HG03520 (cell line): ENCODE measurements at regions not wholly inside any gene's neighbourhood (a gene's known extent, or its start where the extent isn't known, plus 50 kb on each side); places are given as distances from the start of the nearest gene placed in this dataset.

ENCODE experiments used
- ATAC-seq: cut with Tn5 transposase; IDR thresholded peaks from one replicate; pipeline ENCODE4 v1.9.1; 2021; ENCODE audit warnings: mild to moderate bottlenecking, moderate library complexity; ENCODE audit not compliant: unreplicated experiment

DNA sequence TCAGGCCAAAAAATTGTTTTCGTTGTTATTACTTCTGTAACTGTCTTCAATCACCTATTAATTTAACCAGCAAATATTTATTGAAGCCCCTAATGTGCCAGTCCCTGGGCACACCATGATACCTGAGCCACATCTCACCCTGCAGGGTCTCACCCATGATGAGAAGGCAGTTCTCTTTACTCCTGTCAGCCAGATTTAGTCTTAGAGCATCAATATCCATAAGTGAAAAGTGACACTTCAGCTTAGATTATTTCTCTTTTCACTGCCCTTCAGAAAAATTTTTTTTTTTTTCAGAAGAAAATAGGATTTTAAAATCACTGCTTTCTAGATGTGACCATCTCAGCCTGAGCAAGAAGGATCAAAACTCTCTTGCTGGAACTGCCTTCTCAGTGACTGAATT lies 258.6 kb upstream of the NFE2L3 start:
- ATAC-seq: no peak

DNA sequence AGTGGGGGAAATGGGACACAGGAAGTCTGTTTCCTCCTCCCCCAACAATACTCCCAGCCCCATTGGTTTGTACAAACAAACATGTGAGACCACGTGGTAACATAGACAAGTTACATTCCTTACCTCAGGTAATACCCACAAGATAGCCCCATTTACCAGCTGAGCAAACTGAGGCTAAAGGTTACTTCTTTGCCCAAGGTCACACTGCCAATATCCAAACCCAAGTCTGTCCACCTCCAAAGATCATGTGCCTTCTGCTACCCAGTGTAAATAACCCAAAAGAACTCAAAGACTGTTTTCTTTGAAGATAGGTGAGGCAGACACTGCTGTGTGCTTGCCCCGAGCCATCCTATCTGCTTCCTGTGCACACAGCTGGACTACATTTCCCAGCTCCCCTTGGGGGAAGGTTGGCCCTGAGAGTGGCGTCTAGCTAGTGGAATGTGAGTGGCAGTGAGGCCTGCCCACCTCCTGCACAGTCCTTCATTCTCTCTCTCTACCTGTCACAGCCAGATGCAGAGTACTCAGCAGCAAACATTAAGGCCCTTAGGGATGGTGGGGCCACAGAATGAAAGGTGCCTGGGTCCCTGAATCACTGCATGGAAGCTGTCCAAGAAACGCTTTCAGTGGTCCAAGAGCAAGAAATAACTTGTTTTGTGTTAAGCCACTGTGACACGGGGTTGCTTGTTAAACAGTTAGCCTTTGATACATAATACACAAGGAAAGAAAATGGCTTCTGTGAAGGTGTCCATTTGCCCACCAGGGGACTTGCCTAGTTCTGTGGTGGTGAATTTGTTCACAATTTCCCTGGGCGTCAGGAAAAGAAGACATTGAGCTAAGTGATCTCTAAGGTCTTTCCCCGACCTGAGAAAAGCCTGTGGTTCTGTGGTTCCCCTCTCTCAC lies 257.7 kb upstream of the NFE2L3 start:
- peak; percentile 73 for ATAC-seq

GRCh38 chr7:25894902-25895791 lies 256.9 kb upstream of the NFE2L3 start:
- peak; percentile 46 for ATAC-seq

DNA sequence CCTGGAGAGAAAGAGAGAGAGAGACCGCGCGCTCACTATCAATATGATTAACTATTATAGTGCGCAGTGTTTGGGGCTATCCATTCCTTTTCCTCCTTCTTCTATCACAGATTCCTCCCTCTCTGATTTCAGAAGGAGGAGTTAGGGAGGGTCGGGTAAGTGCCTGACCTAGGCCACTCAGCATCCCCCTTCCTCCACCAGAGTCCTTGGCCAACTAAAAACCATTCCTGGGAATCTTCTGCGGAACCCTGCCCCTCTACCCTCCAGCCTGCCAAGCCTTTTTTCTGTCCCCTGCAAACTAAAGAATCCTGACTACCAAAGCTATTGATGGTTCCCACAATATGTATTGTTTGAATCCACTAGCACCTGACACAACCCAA lies 256.2 kb upstream of the NFE2L3 start:
- ATAC-seq: no peak

- no peak for ATAC-seq
Observed at GRCh38 chr7:25897261-25897782, 254.7 kb upstream of the NFE2L3 start.

GRCh38 chr7:25900245-25900644 lies 251.8 kb upstream of the NFE2L3 start:
- ATAC-seq: no peak

- ATAC-seq: no peak
Observed at GRCh38 chr7:25900877-25901276, 251.1 kb upstream of the NFE2L3 start.

GRCh38 chr7:25901658-25902057 lies 250.3 kb upstream of the NFE2L3 start:
- no peak for ATAC-seq

DNA sequence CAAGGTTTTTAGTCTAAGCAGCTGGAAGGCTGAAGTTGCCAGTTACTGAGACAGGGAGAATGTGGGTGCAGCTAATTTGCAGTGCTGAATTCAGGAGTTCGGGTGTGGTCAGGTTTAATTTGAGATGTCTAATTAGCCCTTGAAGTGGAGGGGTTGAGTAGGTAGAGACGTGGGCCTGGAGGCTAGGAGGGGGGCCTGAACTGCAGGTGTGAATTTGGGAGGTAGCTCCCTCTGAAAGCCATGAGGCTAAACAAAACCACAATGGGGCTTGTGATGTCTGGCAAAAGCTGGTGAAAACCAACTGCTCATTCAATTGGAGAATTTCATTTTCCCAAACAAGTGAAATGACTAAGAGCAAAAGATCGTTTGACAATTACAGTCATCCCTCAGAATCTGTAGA lies 246.0 kb upstream of the NFE2L3 start:
- no peak for ATAC-seq

DNA sequence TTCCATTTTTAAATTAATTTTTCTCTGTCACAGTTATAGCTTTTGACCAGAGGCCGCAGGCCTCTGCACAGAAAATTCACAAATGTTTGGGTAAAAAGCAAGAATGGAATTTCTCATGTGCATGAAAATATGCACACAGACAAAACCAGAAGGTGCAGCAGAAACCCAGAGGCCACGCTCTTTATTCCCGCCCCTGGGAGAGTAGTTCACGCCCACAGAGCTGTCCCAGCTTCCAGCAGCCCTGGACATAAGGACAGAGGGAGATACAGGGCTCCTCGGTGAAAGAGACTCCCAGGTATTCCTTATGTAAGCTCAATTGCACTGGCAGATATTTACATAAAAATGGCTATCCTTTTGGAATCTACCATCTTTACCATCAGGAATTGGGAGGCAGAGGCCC lies 245.2 kb upstream of the NFE2L3 start:
- ATAC-seq: no peak

- no peak for ATAC-seq
Observed at GRCh38 chr7:25907214-25907613, 244.8 kb upstream of the NFE2L3 start.

- no peak for ATAC-seq
Observed at GRCh38 chr7:25907731-25908130, 244.3 kb upstream of the NFE2L3 start.

GRCh38 chr7:25908154-25908949 lies 243.6 kb upstream of the NFE2L3 start:
- ATAC-seq: no peak

DNA sequence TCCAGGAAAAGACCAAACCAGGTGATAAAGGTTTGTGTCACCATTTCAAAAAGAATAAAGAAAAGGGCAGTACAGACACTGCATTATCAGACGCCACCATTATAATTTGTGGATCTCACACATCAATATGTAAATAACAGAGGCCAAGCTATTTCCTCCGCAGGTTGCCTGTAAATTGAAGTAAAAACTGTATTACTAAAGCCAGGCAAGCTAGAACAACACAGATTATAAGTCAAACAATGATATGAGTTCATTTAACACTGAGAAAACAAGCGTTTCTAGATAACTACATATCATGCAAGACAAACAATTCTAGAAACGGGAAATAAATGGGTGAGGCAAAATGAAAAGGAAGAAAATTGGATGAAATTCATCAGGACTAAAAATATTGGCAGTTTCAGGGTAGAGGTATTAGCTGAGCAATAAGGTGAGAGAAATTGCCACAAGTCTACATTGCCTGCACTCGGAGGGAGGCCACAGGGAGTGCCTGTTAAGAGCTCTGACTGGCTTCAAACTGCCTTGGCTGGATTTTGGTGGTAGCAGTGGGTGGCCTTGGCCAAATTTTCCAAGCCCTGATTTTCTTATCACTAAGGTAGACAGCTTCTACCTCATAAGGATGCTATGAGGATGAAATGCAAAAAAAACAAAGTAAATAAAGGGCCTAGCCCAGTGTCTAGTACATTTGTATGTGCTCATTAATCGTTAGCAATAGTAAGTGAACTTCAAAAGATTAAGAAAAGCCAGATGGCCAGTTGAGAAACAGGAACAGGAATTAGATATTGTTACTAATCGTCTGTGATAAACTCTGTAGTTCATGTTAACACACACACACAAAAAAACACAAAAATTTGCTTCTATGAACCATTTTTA lies 240.0 kb upstream of the NFE2L3 start:
- ATAC-seq: no peak

GRCh38 chr7:25913598-25914224 lies 238.3 kb upstream of the NFE2L3 start:
- no peak for ATAC-seq

- ATAC-seq: no peak
Observed at GRCh38 chr7:25918731-25919130, 233.3 kb upstream of the NFE2L3 start.

DNA sequence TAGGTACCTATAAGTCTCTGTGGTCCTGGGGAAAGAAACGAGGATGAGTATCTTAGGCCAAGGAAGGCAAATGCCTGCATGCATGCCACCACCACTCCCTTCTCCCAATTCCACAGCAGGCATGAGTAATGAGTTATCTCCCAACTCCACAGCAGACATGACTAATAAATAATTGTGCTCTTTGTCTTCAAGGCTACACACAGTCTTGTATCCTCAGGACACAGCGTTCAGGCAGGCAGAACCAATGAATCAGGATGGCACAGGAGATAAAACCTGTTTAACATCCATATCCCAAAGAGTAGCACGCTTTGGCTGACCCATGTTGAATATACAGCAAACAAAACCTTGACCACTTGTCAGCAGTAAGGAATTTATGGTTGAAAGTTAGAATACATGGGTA lies 229.7 kb upstream of the NFE2L3 start:
- no peak for ATAC-seq

DNA sequence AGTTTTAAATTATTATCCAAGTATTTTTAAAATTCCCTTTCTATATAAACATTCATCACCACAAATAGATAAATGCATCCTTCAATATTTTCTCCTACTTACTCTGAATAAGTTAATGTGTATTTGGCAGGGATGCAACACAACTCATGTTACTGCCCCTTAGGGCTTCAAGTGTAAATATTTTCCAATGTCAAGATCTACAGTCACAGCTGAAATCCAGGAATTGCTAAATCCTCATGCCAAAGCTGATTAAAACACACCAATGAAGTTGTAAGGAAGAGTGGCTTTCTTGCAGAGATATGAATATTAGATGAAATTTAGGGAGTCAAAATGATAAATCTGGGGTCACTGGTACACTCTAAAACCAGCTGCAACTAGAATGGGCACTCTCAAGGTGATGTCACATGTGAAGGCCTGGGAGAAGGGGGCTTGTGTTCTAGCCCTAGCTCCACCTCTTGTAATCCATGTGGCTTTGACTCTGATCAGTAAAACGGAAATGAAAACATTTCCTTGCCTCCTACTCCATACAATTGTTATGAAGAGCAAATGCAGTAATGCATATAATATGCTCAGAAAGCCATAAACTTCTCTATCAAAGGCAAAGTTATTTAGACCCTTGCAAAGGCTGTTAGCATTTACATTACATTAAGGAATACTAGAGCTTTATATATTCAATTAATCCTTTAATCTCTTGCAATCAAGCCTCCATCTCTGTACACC lies 228.1 kb upstream of the NFE2L3 start:
- ATAC-seq: no peak

DNA sequence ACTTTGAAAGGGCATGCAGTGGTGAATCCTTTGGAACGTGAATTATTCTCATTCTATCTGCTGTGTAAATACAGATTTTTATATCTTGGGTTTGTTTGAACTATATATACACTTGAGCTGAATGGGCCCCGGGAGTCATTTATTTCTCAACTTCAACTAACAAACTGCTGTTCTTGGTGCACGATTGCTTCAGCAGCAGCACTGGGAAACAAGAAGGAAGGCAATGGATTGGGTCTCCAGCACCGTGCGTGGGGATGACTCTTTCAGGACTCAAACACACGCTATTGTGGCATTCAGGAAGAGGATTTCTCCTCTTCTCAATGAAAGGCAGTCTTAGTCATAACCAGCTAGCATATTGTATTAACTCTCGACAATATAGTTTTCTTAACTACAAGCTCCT lies 226.0 kb upstream of the NFE2L3 start:
- no peak for ATAC-seq
